Raji (cell line): ENCODE measurements at regions not wholly inside any gene's neighbourhood (a gene's known extent, or its start where the extent isn't known, plus 50 kb on each side); places are given as distances from the start of the nearest gene placed in this dataset.

ENCODE experiments used
- POLR2A ChIP-seq: IDR thresholded peaks from 2 replicates; pipeline ENCODE4 v1.6.1; 2011; ENCODE audit warnings: low read depth, low read length, control low read depth; ENCODE audit not compliant: insufficient read depth

DNA sequence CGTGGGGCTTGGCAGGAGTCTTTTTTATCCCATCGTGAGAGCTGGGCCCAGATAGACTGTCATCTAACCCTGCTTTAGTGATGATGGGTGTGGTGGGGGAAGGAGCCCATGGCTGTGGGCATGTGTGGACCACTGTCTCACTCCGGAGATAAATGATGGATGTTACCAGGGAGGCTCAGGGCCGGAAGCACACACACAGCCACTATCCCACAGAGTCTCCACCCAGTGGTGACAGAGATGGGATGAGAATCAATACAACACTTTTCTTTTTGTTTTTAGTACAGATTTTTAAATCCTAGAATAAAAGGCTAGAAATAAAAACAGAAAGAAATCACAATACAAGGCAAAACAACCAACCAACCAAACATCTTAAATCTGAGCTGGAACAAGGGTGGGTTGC lies 233.4 kb downstream of the SOX11 start:
- no peak for TF ChIP-seq POLR2A

DNA sequence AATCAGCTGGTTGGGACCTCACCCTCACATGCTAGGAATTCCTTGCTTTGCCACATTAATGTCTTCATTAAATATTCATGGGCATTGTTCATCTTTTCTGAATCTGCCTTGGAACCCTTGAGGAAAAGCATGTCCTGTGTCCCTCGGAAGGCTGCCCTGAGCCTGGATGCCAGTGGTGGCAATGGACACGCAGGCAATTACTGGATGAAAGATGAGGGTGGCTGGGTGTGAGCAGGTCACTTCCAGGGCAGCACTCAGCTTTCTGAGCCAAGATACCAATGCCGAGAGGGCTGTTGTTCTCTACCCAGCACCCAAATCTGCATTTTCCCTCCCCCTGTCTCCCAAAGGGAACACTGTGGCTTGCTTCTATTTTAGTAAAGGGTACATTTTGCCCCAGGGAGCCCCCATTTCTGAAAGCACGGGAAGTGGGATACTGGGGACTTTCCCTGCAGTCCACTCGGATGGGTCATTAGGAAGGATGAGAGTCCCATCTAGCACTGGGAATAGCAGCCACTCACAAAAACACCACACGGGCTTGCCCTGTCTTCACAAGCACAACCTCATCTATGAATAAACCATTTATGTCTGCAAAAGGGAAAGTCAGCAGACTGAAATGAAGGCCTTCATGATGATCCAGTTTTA lies 234.8 kb downstream of the SOX11 start:
- TF ChIP-seq POLR2A: no peak

- TF ChIP-seq POLR2A: no peak
Observed at GRCh38 chr2:5932556-5933469, 240.6 kb downstream of the SOX11 start.

- no peak for TF ChIP-seq POLR2A
Observed at GRCh38 chr2:5933669-5934068, 241.5 kb downstream of the SOX11 start.

DNA sequence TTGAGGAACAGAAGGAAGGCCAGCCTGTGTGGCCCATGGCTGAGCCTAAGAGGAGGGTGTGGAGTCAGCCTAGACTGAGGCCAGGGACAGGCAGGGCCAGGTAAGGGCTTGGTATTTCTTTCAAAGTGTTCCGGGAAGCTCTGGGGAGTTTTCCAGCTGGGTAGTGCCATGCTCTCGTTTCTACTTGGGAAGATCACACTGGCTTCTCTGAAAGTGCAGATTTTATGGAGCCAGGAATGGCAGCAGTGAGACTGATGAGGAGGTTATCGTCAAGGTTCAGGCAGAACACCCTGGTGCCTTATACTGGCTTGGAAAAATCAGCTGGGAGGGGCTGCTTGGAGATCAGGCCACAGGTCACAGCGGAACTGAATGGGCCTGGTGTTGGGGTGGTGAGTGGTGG lies 245.1 kb downstream of the SOX11 start:
- TF ChIP-seq POLR2A: no peak

GRCh38 chr2:5937851-5938565 lies 245.8 kb downstream of the SOX11 start:
- no peak for TF ChIP-seq POLR2A

- no peak for TF ChIP-seq POLR2A
Observed at GRCh38 chr2:5938566-5938896, 246.3 kb downstream of the SOX11 start.

GRCh38 chr2:5939553-5939952 lies 247.4 kb downstream of the SOX11 start:
- TF ChIP-seq POLR2A: no peak

DNA sequence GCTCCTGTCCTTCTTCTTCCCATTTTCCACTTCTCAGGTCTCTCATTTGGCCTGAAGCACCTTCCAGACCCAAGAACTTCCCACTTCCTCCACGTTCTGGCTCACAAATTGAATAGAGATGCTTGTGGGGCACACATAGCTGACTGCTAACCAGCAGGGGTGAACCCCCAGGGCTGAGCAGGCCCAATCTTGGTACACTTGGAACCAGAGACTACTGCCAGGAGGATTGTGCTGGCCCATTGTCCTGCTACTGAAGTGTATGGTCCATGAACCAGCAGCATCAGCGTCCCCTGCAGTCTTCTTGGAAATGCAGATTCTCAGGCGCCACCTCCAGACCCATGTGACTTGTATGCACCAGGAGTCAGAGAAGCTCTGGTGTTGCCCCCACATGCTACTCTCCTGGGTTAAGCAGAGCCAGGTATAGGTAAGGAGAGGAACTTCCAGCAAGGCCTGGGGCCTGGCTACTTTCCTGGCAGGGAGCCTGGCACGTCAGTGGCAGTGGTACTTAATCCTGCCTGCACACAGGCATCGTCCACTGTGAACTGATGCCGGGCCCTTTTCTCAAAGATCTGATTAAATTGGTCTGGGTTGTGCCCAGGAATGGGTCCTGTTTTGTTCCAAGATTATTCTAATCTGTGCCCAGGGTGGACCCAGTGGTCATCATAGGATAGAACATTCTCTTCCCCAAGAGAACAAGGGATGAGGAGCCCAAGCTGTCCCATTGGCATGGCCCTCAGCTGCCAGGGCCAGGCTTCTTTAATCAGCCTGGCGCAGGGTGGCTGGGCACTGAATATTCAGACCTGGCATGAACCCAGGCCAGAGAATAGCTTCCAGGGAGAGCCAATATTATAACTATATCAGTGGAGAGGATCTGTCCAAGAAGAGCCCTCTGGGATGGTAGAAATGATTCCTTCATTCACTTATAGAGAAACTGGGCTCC lies 248.7 kb downstream of the SOX11 start:
- no peak for TF ChIP-seq POLR2A

DNA sequence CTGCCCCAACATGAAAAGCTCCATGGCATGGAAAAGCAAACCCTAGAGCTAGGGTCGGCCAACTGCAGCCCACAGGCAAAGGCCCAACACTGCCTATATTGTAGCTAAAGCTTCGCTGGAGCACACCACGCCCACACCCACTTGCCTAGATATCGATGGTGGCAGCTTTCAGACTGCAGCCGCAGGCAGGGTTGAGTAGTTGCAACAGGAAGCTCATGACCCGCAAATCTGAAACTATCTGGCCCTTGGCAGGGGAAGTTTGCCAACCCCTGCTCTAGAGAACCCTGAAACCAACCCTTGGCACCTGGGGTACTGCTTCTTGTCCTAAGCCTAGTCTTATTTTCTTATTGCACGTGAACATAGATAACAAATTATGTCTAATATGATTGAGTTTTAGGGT lies 250.0 kb downstream of the SOX11 start:
- no peak for TF ChIP-seq POLR2A

DNA sequence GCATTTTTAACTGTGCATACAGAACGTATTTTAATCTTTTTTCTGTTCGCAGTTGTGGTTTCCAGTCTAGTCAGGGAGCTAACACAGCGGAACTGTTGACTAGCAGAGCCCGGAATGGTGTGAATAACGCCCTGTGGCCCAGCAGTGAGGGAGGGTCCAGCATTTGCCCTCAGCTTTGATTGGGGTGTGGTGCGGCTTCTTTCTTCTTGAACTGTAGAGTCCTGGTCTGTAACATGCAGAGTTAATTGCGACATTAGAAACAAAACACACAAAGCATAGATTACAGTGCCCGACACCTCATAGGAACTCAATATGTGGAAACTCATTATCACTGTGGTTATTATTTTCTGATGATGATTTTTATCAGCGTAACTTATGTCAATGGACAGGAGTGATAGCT lies 253.6 kb downstream of the SOX11 start:
- no peak for TF ChIP-seq POLR2A

DNA sequence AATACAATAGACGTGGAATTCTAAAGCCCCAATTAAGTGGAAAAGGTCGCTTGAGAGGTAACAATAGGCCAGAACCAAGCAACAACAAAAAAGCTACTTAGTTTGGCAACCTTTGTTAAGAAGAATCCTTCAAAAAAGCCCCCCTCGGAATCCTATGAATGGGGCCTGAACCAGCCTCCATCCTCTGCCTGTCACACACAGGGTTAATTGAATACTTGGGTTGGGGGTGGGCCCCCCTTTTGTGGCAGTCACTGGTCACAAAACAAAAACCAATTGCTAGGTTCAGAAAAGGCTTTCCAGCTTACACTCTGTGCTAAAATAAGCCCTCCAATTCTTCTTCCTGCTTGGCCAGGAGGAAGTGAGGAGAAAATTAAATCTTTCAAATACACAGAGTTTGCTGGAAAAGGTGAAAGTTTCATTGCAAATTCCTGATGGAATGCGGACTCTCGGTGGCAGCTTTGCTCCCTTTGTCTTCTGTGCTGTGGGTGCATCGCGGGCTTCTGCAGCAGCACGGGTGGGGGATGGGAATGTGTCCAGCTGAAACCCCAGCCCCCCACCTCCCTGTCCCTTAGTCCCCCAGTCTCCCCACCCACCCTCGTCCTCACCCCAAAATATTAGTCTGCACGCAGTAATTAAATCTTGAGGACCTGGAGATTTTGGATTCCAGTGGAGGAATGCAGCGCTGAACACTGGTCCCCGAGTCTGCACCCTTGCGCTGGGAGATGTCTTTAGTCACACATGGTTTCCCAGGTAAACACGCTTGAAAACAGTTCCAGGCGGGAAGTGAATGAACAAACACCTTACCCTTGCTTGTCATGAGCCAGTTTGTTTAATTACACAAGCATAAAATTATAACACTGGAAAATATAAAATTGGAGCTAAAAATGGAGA lies 254.3 kb downstream of the SOX11 start:
- no peak for TF ChIP-seq POLR2A

DNA sequence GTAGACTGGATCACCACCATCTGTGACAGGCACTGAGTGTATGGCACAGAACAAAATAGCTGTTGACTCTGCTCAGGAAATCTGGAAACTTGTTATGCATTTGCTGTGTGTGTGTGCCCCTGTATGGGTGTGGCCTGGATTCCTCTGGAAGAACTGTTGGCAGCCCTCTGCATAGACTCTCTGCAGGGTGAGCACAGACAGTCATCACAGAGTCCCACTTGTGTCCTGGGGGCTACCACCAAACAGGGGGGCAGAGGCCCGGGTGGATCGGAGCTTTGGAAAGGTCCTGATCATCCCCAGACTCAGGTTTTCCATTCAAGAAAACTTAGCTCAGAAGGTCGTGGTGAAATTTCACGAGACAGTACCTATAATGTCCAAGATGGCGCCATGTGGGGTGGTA lies 258.6 kb downstream of the SOX11 start:
- TF ChIP-seq POLR2A: no peak

DNA sequence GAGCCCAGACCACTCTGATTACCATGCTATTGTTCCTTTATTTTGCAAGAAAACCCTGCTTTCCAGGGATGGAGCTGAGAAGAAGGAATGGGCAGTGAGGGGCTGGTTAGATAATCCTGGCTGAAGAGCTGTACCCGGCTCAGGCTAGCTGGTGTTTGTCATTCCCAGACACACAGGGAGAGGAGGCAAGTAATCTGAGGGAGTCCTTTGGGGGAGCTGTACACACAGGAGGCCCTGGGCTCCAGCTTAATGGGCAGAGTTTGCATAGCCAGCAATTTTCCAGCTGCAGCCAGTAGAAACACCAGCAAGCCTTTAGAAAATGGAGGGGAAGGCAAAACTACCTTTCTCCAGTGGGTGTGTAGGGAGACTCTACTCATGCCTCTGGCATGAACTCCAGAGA lies 259.3 kb downstream of the SOX11 start:
- no peak for TF ChIP-seq POLR2A

- TF ChIP-seq POLR2A: no peak
Observed at GRCh38 chr2:5953525-5953924, 261.3 kb downstream of the SOX11 start.

GRCh38 chr2:5954509-5954908 lies 262.3 kb downstream of the SOX11 start:
- no peak for TF ChIP-seq POLR2A
